ENCODE measurements at regions not wholly inside any gene's neighbourhood (a gene's known extent, or its start where the extent isn't known, plus 50 kb on each side); places are given as distances from the start of the nearest gene placed in this dataset.

DNA sequence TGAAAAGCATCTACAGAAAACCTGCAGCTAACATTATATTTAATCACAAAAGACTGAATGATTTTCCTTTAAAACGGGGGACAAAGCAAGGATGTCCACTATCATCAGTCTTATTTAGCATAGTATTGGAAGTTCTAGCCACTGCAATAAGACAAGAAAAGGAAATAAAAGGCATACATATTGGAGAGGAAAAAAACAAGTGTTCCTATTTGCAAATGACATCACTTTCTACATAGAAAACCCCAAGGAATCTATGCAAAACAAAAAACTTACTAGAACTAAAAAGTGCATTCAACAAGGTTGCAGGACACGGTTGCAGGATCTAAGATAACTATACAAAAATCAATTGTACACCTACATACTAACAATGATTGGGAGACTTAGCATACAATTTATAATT lies 101.6 kb upstream of the MEF2A start:
- TF ChIP-seq CTCF (IDR thresholded peaks at IDR 0.05; ENCODE audit: low read depth, low read length, poor library complexity, severe bottlenecking) (no peak), EZH2phosphoT487 (IDR thresholded peaks at IDR 0.05; ENCODE audit: borderline replicate concordance, low read length) (no peak)
